ENCODE measurements at regions not wholly inside any gene's neighbourhood (a gene's known extent, or its start where the extent isn't known, plus 50 kb on each side); places are given as distances from the start of the nearest gene placed in this dataset.

GRCh38 chr4:82215039-82215438, 158.8 kb downstream of the HNRNPD start:
- no peak overlapping the region for H3K4me3 ChIP-seq (replicated peaks; ENCODE audit: low read depth, low read length)
- TF ChIP-seq CTCF (IDR thresholded peaks at IDR 0.05; ENCODE audit: low read depth, low read length, missing control alignments), result no peak
- no peak for DNase-seq (ENCODE audit: extremely low read depth, low read depth)

- no peak overlapping the region for H3K4me3 ChIP-seq (replicated peaks; ENCODE audit: low read depth, low read length)
- no peak for DNase-seq (ENCODE audit: extremely low read depth, low read depth)
- no peak for TF ChIP-seq CTCF (IDR thresholded peaks at IDR 0.05; ENCODE audit: low read depth, low read length, missing control alignments)
Measured at GRCh38 chr4:82213485-82214417, 160.0 kb downstream of the HNRNPD start.

GRCh38 chr4:82201805-82202641, 171.8 kb downstream of the HNRNPD start:
- DNase-seq (ENCODE audit: extremely low read depth, low read depth), result no peak
- H3K4me3 ChIP-seq (replicated peaks; ENCODE audit: low read depth, low read length), result no peak overlapping the region
- peak; percentile 64 for TF ChIP-seq CTCF (IDR thresholded peaks at IDR 0.05; ENCODE audit: low read depth, low read length, missing control alignments)

- H3K4me3 ChIP-seq (replicated peaks; ENCODE audit: low read depth, low read length), result no peak overlapping the region
- no peak for DNase-seq (ENCODE audit: extremely low read depth, low read depth)
Measured at GRCh38 chr4:82201303-82201702, 172.5 kb downstream of the HNRNPD start.

GRCh38 chr4:82200046-82200445, 173.7 kb downstream of the HNRNPD start:
- TF ChIP-seq CTCF (IDR thresholded peaks at IDR 0.05; ENCODE audit: low read depth, low read length, missing control alignments), result no peak
- no peak for DNase-seq (ENCODE audit: extremely low read depth, low read depth)
- no peak overlapping the region for H3K4me3 ChIP-seq (replicated peaks; ENCODE audit: low read depth, low read length)

More at GRCh38 chr4:82201303-82201702, 172.5 kb downstream of the HNRNPD start:
- TF ChIP-seq CTCF (IDR thresholded peaks at IDR 0.05; ENCODE audit: low read depth, low read length, missing control alignments), result no peak

- no peak for TF ChIP-seq CTCF (IDR thresholded peaks at IDR 0.05; ENCODE audit: low read depth, low read length, missing control alignments)
- H3K4me3 ChIP-seq (replicated peaks; ENCODE audit: low read depth, low read length), result no peak overlapping the region
- no peak for DNase-seq (ENCODE audit: extremely low read depth, low read depth)
Measured at GRCh38 chr4:82194329-82194728, 179.5 kb downstream of the HNRNPD start.
